NT2/D1 (cell line): ENCODE measurements at regions not wholly inside any gene's neighbourhood (a gene's known extent, or its start where the extent isn't known, plus 50 kb on each side); places are given as distances from the start of the nearest gene placed in this dataset.

Source experiments
- YY1 ChIP-seq: IDR thresholded peaks from 2 replicates; pipeline ENCODE4 v1.6.1; 2011; ENCODE audit not compliant: insufficient read length, insufficient read depth
- ZNF274 ChIP-seq: IDR thresholded peaks from 2 replicates; pipeline ENCODE4 v1.6.1; 2011; ENCODE audit warnings: mild to moderate bottlenecking, low read depth, low read length

- TF ChIP-seq YY1 (no peak), ZNF274 (no peak)
Observed at GRCh38 chr6:6996124-6996523, 111.6 kb upstream of the RREB1 start.
